ENCODE measurements at regions not wholly inside any gene's neighbourhood (a gene's known extent, or its start where the extent isn't known, plus 50 kb on each side); places are given as distances from the start of the nearest gene placed in this dataset.

DNA sequence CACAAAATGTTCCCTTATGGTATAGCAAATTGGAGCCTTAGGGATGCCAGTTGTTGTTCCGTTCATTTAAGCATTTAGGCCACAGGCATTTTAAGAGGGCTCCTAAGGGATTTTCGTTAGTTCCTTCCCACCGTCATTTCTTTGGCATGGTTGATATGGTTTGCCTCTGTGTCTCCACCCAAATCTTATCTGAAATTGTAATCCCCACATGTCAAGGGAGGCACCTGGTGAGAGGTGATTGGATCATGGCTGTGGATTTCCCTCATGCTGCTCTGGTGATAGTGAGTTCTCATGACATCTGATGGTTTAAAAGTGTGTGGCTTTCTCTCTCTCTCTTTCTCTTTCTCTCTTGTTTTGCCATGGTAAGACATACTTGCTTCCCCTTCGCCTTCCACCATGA lies 104.1 kb downstream of the ASB9 start:
- TF ChIP-seq CTCF (IDR thresholded peaks at IDR 0.05; ENCODE audit: extremely low read depth in 1 of 2, insufficient read depth in 1 of 2, low read depth in 1 of 2, low read length in 2 of 2) = no peak
- no peak for TF ChIP-seq EZH2 (IDR thresholded peaks at IDR 0.05; ENCODE audit: borderline replicate concordance, low read depth, low read length, severe bottlenecking)
- no peak for TF ChIP-seq POLR2A (IDR thresholded peaks at IDR 0.05; ENCODE audit: low read depth, low read length)
- TF ChIP-seq JUN (IDR thresholded peaks at IDR 0.05; ENCODE audit: borderline replicate concordance, insufficient read depth, insufficient read length, low read depth) = no peak
- no peak for TF ChIP-seq POLR2AphosphoS5 (IDR thresholded peaks at IDR 0.05; ENCODE audit: insufficient read depth, low read depth, low read length)
- TF ChIP-seq, protein P1, sequence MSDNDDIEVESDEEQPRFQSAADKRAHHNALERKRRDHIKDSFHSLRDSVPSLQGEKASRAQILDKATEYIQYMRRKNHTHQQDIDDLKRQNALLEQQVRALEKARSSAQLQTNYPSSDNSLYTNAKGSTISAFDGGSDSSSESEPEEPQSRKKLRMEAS (IDR thresholded peaks at IDR 0.05; ENCODE audit: insufficient read depth, insufficient read length) = no peak
- TF ChIP-seq FOS (IDR thresholded peaks at IDR 0.05; ENCODE audit: borderline replicate concordance, insufficient read depth, low read length) = no peak
